ENCODE measurements at regions not wholly inside any gene's neighbourhood (a gene's known extent, or its start where the extent isn't known, plus 50 kb on each side); places are given as distances from the start of the nearest gene placed in this dataset.

GRCh38 chr6:22513667-22514066 lies 55.7 kb upstream of the HDGFL1 start:
- TF ChIP-seq EZH2 (IDR thresholded peaks at IDR 0.05; ENCODE audit: borderline replicate concordance) (no peak), CTCF (IDR thresholded peaks at IDR 0.05; ENCODE audit: poor library complexity) (no peak), EZH2phosphoT487 (IDR thresholded peaks at IDR 0.05; ENCODE audit: low read depth, severe bottlenecking, unreplicated experiment) (no peak)
